GM23248 (cell line): ENCODE measurements at regions not wholly inside any gene's neighbourhood (a gene's known extent, or its start where the extent isn't known, plus 50 kb on each side); places are given as distances from the start of the nearest gene placed in this dataset.

ENCODE experiments used
- DNase-seq: peaks from one replicate; pipeline ENCODE4 v3.0.0-alpha.2; 2015
- H2AFZ ChIP-seq: fragments of 200-600 bp; sonication (generic); 2 replicates; pipeline ENCODE4 v1.6.1; 2016; ENCODE audit warnings: antibody characterized with exemption
- H3F3A ChIP-seq: fragments of 200-600 bp; sonication (generic); 2 replicates; pipeline ENCODE4 v1.6.1; 2016; ENCODE audit warnings: mild to moderate bottlenecking, antibody characterized with exemption, mixed run types; ENCODE audit not compliant: insufficient read depth
- H3K27ac ChIP-seq: fragments of 200-600 bp; sonication (generic); 2 replicates; pipeline ENCODE4 v1.5.1; 2016; ENCODE audit warnings: mild to moderate bottlenecking
- H3K27me3 ChIP-seq: fragments of 200-600 bp; sonication (generic); replicated peaks from 2 replicates; pipeline ENCODE4 v1.6.1; 2016; ENCODE audit warnings: mild to moderate bottlenecking; ENCODE audit not compliant: insufficient read depth
- H3K36me3 ChIP-seq: fragments of 200-600 bp; sonication (generic); 2 replicates; pipeline ENCODE4 v1.6.1; 2016; ENCODE audit warnings: low read depth, mild to moderate bottlenecking
- H3K4me1 ChIP-seq: fragments of 200-600 bp; sonication (generic); 2 replicates; pipeline ENCODE4 v1.6.1; 2016; ENCODE audit warnings: mild to moderate bottlenecking; ENCODE audit not compliant: insufficient read depth
- H3K4me2 ChIP-seq: fragments of 200-600 bp; sonication (generic); one replicate; pipeline ENCODE4 v1.6.1; 2016; ENCODE audit warnings: mild to moderate bottlenecking; ENCODE audit not compliant: unreplicated experiment
- H3K4me3 ChIP-seq: fragments of 200-600 bp; sonication (generic); 2 replicates; pipeline ENCODE4 v1.5.1; 2016; ENCODE audit warnings: mild to moderate bottlenecking
- H3K79me2 ChIP-seq: fragments of 200-600 bp; sonication (generic); 2 replicates; pipeline ENCODE4 v1.6.1; 2016; ENCODE audit warnings: mild to moderate bottlenecking; ENCODE audit not compliant: insufficient read depth
- H3K9ac ChIP-seq: fragments of 200-600 bp; sonication (generic); 2 replicates; pipeline ENCODE4 v1.6.1; 2016; ENCODE audit warnings: mild to moderate bottlenecking
- H3K9me2 ChIP-seq: fragments of 200-600 bp; sonication (generic); 2 replicates; pipeline ENCODE4 v1.6.1; 2016; ENCODE audit warnings: mixed run types, mild to moderate bottlenecking, moderate library complexity; ENCODE audit not compliant: insufficient read depth
- H3K9me3 ChIP-seq: fragments of 200-600 bp; sonication (generic); one replicate; pipeline ENCODE4 v1.6.1; 2017; ENCODE audit warnings: low read depth
- H4K20me1 ChIP-seq: fragments of 200-600 bp; sonication (generic); 2 replicates; pipeline ENCODE4 v1.6.0; 2016; ENCODE audit not compliant: insufficient read depth
- EZH2 ChIP-seq: fragments of 200-600 bp; sonication (generic); IDR thresholded peaks from 2 replicates; pipeline ENCODE4 v1.6.1; 2018; ENCODE audit warnings: antibody characterized with exemption, mild to moderate bottlenecking; ENCODE audit not compliant: insufficient read depth, poor library complexity, severe bottlenecking
- EZH2phosphoT487 ChIP-seq: fragments of 200-600 bp; sonication (generic); IDR thresholded peaks from 2 replicates; pipeline ENCODE4 v1.6.1; 2018; ENCODE audit warnings: antibody characterized with exemption, moderate library complexity, mild to moderate bottlenecking, low read depth; ENCODE audit not compliant: insufficient read depth
- WGBS, 2 experiments: methylation state at CpG; one replicate each; pipeline ENCODE4 v1.1.6; 2015 to 2017; ENCODE audit warnings: low lambda C conversion rate in 2 of 2, low coverage in 1 of 2; ENCODE audit errors: missing lambda C conversion rate in 2 of 2; 5-methylcytosine and 5-hydroxymethylcytosine counted together
- in situ Hi-C: fragments of 300-500 bp; cut with MboI; formaldehyde crosslinking; loops from 2 replicates; pipeline ENCODE4 v1.15.0; 2020

GRCh38 chr10:31207636-31208035 lies 111.4 kb upstream of the ZEB1 start:
- Histone ChIP-seq H3K9me2 (no peaks in the 10 kb centered on the region), H3K9me3 (no peaks in the 10 kb centered on the region), H3F3A (no peaks in the 10 kb centered on the region), H2AFZ (no peak overlapping the region), H3K79me2 (no peaks in the 10 kb centered on the region), H3K4me3 (no peak overlapping the region), H3K27ac (no peak overlapping the region), H3K36me3 (no peaks in the 10 kb centered on the region; the same call in 1 of the 2 replicates), H3K4me1 (no peaks in the 10 kb centered on the region), H3K4me2 (no peak overlapping the region), H3K9ac (no peak overlapping the region), H4K20me1 (no peaks in the 10 kb centered on the region), H3K27me3 (no peaks in the 10 kb centered on the region)
- no peak for DNase-seq
- in situ Hi-C loops = no loop called here
- 44 to 45% methylated on average over 4 of the region's 4 CpGs for WGBS, 2 experiments
- TF ChIP-seq EZH2phosphoT487 = no peak
- TF ChIP-seq EZH2 = no peak

- no peaks in the 10 kb centered on the region; the same call in 1 of the 2 replicates for H3K36me3 ChIP-seq
- 47 to 67% methylated on average over 4 to 7 of the region's 7 CpGs for WGBS, 2 experiments
- TF ChIP-seq EZH2phosphoT487 (no peak), EZH2 (no peak)
- H3K27me3 ChIP-seq = no peaks in the 10 kb centered on the region
- H4K20me1 ChIP-seq = no peaks in the 10 kb centered on the region
- H3K9me2 ChIP-seq = no peaks in the 10 kb centered on the region
- H3F3A ChIP-seq = no peaks in the 10 kb centered on the region
- in situ Hi-C loops = no loop called here
- no peak overlapping the region for H3K4me3 ChIP-seq
- H3K79me2 ChIP-seq = no peaks in the 10 kb centered on the region
- no peaks in the 10 kb centered on the region for H3K4me1 ChIP-seq
- H3K9ac ChIP-seq = no peak overlapping the region
- no peak overlapping the region for H2AFZ ChIP-seq
- no peak overlapping the region for H3K4me2 ChIP-seq
- no peak overlapping the region for H3K27ac ChIP-seq
- no peak for DNase-seq
- no peaks in the 10 kb centered on the region for H3K9me3 ChIP-seq
These were observed 109.5 kb upstream of the ZEB1 start for GRCh38 chr10:31209478-31209877.

- Histone ChIP-seq H3K4me1 (no peaks in the 10 kb centered on the region), H4K20me1 (no peaks in the 10 kb centered on the region), H3K9me3 (no peaks in the 10 kb centered on the region), H3K36me3 (no peaks in the 10 kb centered on the region), H3K27ac (no peak overlapping the region), H3K79me2 (no peaks in the 10 kb centered on the region), H2AFZ (no peak overlapping the region), H3K9me2 (no peaks in the 10 kb centered on the region), H3F3A (no peaks in the 10 kb centered on the region), H3K4me3 (no peak overlapping the region), H3K27me3 (no peaks in the 10 kb centered on the region), H3K4me2 (no peak overlapping the region), H3K9ac (no peak overlapping the region)
- TF ChIP-seq EZH2 = no peak
- TF ChIP-seq EZH2phosphoT487 = no peak
- WGBS, 2 experiments = 96 to 98% methylated on average over 7 of the region's 7 CpGs
- in situ Hi-C loops = no loop called here
- no peak for DNase-seq
These were observed 108.8 kb upstream of the ZEB1 start for GRCh38 chr10:31210190-31210589.

GRCh38 chr10:31213959-31214358 lies 105.1 kb upstream of the ZEB1 start:
- DNase-seq = no peak
- H4K20me1 ChIP-seq = no peaks in the 10 kb centered on the region
- in situ Hi-C loops = no loop called here

GRCh38 chr10:31215052-31215451 lies 104.0 kb upstream of the ZEB1 start:
- DNase-seq = no peak
- no peak overlapping the region for H3K27ac ChIP-seq
- no peaks in the 10 kb centered on the region for H3K9me2 ChIP-seq
- H3K36me3 ChIP-seq = no peaks in the 10 kb centered on the region
- H3K27me3 ChIP-seq = no peaks in the 10 kb centered on the region
- H3K4me3 ChIP-seq = no peak overlapping the region
- no peak overlapping the region for H3K4me2 ChIP-seq
- H3K4me1 ChIP-seq = no peaks in the 10 kb centered on the region
- H3K9ac ChIP-seq = no peak overlapping the region
- 91 to 100% methylated on average over 2 of the region's 2 CpGs for WGBS, 2 experiments
- no peaks in the 10 kb centered on the region for H3F3A ChIP-seq
- H3K9me3 ChIP-seq = no peaks in the 10 kb centered on the region
- TF ChIP-seq EZH2phosphoT487 (no peak), EZH2 (no peak)
- H3K79me2 ChIP-seq = no peaks in the 10 kb centered on the region
- in situ Hi-C loops = no loop called here
- no peaks in the 10 kb centered on the region for H4K20me1 ChIP-seq
- no peak overlapping the region for H2AFZ ChIP-seq

More at GRCh38 chr10:31213959-31214358, 105.1 kb upstream of the ZEB1 start:
- Histone ChIP-seq H3K4me1 (no peaks in the 10 kb centered on the region), H3F3A (no peaks in the 10 kb centered on the region), H3K27ac (no peak overlapping the region), H3K9ac (no peak overlapping the region), H3K36me3 (no peaks in the 10 kb centered on the region), H3K9me3 (no peaks in the 10 kb centered on the region), H3K9me2 (no peaks in the 10 kb centered on the region), H3K4me2 (no peak overlapping the region), H3K79me2 (no peaks in the 10 kb centered on the region), H3K4me3 (no peak overlapping the region), H3K27me3 (no peaks in the 10 kb centered on the region), H2AFZ (no peak overlapping the region)
- WGBS, 2 experiments = 97 to 100% methylated on average over 1 of the region's 1 CpG
- TF ChIP-seq EZH2phosphoT487 (no peak), EZH2 (no peak)
